CD1c-positive myeloid dendritic cell (primary cell): ENCODE measurements at regions not wholly inside any gene's neighbourhood (a gene's known extent, or its start where the extent isn't known, plus 50 kb on each side); places are given as distances from the start of the nearest gene placed in this dataset.

ENCODE experiments used
- DNase-seq: peaks from one replicate; pipeline ENCODE4 v3.0.0-alpha.2; 2016; ENCODE audit errors: extremely low spot score

DNA sequence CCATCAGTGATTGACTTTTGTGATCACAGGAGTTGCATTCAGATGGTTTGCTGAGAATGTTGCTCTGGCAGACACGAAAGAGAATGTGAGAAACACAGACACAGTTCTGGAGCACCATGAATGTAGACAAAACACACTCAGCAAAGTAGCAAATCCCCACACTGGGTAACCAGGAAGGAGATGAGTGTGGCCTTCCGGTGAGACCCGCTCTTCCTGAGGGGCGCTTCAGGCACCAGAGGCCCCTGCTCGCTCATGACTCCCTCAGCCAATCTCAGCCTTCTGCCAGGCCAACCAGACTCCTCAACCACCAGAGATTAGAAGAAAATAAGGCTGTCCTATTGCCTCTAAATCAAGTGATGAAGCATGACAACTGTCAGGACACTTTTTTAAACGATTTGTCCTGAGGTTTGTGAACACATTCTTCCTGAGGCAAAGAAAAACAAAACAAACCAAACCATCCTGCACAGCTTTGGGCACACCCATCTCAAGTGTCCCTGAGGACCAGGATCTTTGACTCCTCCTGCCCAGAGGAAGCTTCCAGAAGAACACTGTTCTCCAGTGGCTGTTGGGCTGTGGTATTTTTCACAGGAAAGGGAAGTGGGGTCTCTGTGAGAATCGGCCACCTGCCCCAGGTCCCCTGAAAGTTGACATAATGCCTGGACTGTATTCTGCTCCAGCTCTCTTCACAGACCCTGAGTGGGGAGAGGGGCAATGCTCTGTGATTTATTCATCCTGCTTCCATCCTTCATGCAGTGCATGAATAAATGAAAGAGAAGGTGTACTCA is 152.8 kb downstream of the BCL11A start:
- no peak for DNase-seq

DNA sequence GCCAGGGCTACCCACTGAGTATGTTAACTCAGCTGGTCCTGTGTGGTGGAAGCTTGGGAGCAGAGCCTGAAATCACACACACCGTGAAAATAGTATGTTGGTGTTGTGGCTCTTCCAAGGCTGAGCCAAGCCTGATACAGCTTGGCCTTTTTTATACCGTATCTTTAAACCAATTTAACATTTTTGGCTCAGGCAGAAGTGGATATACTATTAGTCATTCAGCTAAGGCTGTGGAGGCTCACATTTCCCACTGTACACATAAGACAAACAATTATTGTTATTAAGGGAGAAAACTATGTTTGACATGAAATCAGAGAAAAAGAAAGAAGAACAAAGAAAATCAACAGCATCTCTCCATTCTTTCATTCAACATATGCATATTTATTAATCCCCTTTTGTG is 159.0 kb downstream of the BCL11A start:
- DNase-seq, result no peak

DNA sequence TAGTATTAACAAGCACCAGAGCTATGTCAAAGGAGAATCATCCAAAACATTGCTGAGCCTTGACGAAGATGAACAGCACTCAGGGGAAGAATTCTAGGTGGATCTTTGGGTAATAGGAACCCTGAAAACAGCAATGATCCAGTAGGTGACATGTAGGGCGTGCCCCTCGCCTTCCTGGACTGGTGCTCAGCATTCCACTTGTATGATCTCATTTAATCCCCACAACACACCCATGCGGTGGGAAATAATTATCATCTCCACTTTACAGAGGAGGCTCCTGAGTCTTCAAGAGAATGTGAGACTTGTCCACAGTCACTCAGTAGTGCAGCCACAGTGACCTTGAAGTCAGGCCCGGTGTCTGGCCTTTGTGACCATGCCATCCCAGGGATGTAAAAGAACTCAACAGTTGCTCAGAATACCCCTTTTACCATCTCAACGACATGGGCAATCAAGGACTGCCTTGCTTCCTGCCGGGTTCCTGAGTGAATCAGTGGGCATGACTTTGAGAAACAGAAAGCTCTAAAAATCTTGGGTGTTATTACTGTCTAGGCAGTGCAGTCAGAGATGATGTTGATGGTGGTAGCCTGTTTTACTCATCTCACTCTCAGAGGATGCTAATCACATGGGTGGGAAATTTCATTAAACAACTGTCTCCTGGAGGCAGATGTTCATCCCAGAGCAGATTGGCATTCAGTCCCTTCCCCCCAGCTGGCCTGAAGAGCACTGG is 161.6 kb downstream of the BCL11A start:
- no peak for DNase-seq

DNA sequence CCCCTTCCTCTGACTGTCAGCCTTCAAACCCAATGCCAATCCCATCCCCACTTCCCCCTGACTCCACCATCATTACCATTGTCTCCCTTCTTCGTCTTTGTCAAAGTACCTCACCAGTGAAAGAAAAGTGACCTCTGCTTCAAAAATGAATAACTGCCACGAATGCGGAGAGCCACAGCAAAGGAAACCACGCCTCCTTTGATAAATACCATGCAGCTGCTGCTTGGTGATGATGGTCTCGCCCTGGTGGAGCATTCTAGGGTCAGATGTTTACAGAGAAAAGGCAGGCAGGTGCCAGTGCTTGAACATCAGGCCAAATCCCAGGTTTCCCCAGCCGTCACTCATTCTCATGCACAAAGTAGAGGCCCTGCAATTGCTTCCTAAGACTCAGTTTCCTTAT is 162.2 kb downstream of the BCL11A start:
- DNase-seq, result no peak

DNA sequence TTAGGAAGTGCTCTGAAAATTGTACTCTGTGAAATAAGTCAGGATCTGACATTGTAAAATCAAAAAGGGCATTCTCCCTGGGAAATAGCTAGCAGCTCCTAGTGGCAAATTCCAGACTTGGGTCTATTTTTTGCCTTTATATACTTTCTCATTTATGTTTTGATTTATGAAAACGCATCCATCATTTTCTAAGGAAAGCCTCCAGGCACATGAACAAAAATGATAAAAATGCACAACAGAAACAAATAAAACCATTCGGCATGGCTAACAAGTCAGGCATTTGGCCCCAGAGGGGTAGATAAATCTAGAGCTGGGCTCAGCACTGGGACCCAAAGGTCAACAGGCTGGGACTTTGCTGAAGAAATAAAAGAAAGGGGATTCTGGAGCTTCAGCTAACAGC is 167.0 kb downstream of the BCL11A start:
- DNase-seq, result no peak

DNA sequence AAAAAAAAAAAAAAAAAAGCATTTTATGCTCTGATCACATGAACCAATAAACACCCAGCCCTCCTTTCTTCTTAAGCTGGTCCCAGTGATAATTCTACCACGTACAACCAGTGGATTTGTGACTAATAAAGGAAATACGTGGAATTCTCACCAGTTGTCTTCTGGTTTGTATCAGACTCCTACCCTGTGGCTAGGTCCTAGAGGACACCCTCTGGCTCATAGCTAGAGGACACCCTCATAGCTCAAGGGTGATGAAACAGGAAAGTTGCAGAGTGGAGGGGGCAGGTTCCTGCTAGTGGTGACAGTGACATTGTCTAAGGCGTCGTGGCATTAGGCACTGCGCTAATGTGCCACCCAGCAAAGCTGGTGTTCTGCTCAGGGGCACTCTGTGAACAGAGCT is 167.8 kb downstream of the BCL11A start:
- DNase-seq, result peak; percentile 36

DNA sequence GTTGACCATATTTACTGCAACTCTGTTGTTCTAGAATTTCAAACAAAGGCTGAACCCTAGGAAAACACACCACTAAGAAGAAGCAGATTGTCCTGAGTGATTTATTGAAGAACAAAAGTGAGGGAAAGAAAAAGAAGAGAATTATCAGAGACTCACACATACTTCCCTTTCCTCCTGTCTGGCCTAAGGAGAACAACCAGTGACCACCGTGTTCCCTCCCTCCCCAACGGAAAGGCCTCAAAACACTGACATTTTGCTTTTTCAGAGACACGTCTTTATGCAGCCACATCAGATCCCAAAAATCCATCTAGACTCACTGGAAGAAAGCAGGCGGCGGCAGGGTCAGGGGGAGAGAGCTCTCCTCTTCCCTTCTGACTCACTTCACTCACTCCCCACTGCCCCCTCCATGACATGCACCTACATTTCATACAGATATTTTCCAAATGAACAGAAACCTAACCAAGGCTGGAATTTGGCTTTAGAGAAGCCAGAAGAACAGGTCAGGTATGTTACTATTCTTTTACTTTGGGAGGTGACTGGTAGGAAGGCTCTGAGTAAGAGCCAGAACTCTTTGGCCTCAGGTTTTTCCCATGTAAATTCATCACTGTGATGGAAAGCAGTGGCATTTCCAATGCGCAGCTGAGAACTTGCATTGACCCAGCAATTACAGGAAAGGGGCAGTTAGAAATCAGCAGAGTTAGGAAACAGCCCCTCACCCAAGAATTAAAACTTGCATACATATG is 169.9 kb downstream of the BCL11A start:
- DNase-seq, result no peak

DNA sequence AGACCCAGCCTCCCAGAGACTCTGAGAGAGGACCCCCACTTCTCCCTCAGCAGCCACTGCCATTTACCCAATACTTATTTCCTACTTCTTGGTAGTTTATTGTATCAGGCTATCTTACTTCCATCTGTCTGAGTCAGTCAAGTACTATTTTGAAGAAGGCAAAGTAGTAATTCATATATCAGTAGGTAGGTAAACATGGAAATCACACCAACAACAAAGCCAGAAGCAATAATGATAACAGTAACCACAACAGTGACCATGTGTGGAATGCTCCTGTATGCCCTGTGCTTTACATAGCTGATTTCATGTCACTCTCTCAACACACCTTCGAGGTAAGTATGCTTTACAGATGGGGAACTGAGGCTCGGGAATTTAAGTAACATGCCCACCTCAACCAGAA is 173.0 kb downstream of the BCL11A start:
- no peak for DNase-seq

DNA sequence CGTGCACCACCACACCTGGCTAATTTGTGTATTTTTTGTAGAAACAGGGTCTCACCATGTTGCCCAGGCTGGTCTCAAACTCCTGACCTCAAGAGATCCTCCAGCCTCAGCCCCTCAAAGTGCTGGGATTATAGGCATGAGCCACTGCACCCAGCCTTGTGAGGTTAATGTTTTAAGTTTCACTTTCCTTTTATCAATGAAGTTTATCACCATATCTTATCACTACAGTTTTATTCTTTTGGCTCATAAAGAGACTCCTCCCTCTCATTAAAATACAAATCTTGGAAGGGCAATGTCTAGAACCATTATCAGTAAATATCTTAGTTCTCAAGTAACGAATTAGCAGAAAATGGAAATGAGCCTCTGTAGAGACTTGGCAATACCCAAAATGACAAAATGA is 173.8 kb downstream of the BCL11A start:
- no peak for DNase-seq

DNA sequence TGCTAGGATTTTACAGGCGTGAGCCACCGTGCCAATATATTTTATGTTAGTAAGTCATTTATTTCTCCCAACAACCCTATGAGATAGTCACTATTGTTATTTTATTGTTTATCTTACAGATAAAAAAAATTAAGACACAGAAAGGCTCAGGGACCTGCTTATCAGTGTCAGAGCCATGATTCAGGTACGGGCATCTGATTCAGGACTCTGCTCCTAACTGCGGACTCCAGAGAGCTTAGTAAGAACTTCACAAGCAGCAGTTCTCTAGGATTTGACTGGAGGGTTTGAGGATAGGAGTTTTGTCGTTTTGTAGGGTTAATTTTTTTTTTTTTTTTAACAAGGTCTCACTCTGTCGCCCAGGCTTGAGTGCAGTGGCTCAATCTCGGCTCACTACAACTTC is 174.2 kb downstream of the BCL11A start:
- no peak for DNase-seq

DNA sequence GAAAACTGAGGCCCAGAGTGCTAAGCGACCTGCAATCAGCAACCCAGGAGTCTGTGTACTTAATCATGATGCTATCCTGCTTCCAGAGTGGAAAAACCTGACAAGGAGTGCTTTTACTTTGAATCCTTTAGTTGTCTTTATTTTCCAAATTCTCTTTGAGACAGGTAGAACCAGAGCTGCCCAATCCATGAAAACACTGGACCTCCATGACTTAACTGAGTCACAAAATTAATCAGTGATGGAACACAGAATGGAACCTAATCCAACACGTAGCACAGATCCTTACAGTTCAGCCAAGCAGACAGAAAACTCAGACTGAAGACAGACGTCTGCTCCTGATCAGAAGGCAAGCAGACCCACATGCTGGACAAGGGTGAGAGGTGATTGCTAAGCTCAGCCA is 175.6 kb downstream of the BCL11A start:
- no peak for DNase-seq

DNA sequence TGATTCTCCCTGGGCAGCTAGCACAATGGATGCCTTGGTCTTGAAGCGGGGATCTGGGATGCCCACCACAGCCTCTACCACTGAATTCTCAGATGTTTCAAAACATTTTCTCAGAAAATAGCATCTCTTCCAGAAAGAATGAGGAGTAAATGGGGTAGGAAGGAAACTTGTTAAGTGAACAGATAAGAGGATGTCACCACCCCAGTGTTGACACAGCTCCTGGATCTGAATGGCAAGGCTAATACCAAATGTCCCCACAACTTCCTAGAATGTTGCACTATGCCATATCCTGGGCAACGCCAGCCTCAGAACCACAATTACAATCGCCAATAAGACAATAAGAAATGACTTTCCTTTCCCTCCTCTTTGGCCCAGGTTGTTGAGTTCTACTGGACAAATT is 177.2 kb downstream of the BCL11A start:
- no peak for DNase-seq

DNA sequence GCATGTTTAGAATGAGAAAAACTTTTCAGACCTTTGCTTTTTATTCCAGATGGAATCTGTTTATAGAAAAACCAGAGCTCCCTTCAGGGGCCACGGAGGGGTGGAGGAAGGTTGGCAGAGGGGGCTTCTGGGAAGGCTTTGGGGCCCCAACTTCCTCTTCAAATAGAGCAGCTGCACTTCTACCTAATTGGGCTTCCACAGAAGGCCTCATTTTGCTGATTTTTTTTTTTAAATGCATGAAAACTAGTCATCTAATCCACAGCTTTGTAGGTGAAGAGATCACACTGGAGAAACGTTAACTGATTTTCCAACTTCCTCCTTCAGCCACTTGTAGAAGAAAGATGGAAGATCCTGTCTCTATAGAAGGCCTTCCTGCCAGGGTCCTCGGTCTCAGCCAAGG is 181.8 kb downstream of the BCL11A start:
- no peak for DNase-seq

DNA sequence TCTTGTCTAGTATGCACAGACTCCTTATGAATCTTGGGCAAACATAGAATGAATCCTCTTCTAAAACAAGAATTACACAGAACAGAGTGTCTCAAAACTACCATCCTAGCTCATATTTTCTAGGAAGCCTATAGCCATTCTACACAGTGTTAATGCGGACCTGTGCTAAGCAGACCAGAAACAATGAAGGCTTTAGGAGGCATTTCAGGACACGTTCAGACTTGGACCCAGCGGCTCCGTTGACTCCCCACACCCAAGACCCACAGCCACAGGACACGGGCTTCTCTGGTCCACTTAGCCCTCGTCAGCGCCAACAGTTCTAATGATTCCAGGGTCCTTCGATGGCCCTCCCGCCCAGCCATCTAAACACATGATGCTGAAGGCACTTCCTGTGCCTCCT is 182.2 kb downstream of the BCL11A start:
- DNase-seq, result no peak

DNA sequence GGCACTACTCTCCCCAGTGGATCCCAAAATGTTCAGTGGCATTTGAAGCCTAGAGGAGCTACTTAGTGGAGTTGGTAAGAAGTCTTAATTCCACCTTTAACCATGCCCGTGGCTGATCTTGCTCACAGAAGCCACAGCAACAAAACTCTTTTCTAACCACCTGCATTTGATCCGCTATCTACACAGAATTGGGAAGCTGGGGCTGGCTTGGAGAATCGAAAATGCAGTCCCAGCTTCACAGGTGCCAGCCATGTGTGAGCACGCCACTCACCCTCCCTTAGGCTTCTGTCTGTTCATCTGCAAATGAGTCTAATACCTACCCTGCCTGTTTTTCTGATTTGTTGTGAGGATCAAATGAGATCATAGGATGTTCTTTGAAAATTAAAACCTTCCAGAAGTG is 182.6 kb downstream of the BCL11A start:
- DNase-seq, result no peak

DNA sequence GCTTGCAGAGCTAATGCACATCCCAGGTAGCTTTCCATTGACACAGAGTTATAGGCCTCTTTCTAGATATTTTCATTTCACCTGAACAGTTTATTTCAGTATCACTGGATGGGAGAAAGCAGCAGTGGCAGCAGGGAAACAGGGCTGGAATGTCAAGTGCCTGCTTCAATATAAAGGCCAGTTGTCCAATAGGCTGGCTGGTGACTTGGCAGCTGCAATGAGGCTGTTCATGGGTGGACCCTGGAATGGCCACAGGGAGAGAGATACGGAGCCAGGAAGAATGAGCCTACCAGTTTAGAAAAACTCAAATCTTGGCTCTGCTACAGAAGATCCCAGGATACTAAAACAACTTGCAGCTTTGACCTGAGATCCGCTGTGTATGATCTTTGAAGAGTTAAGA is 185.0 kb downstream of the BCL11A start:
- DNase-seq, result no peak

DNA sequence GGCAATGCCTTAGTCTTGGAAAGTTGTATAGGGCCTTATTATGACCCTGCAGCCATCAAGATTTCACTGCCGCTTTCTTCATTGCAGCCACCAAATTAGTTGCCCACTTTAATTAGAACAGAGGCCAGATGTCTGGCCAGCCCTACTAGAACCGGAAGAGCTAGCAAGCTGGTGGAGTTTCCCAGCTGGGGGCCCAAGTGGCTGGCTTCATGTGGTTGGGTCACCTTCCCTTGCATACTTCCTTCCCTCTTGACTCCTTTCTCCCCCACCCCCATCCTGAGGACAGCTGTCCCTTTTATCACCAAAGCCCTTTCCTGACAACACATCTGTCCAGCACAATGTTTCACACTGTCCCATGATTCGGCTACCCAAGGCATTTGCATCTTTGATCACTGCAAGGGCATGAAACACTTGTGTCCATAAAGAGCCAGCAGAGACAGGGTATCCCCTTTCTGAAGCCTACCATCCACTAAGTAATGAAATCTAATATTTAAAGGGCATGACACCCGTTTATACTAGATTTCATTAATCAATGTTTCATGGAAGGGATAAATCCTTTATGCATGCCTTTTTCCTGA is 187.2 kb downstream of the BCL11A start:
- no peak for DNase-seq

DNA sequence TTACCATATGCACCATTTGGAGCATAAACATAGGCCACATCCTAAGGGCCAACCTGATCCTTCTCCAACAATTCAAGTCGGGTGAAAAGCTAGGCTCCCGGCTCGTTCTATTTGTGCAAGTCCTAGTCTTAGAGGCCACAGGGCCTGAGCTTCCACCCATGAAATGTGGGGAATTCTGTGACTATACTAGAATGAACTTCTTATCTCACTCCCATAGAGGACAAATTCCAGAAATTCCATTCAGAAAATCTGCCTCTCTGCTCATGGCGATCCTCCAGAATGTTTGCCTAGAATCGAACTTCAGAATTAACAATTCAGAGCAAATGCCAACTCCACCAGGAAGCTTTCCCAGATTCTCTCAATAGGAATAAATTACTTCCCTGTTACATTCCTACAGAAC is 187.9 kb downstream of the BCL11A start:
- no peak for DNase-seq

DNA sequence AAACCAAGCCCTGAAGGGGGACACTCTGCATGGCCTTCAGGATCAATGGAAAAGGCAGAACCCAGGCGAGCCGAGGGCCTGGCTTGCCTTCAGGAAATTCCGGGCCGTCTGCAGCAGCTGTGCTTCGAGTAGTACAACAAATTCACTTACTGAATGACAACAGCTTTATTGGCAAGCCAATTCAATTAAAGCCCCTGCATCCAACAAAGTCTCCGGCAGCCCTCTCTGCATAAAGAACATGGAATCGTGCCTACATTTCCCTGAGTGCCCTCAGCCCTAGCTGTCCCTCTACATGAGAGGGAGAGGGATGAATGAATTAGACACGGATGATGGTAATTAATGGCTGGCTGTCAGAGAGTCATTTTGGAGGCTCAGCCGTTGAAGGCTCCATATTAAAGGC is 189.0 kb downstream of the BCL11A start:
- DNase-seq, result no peak

DNA sequence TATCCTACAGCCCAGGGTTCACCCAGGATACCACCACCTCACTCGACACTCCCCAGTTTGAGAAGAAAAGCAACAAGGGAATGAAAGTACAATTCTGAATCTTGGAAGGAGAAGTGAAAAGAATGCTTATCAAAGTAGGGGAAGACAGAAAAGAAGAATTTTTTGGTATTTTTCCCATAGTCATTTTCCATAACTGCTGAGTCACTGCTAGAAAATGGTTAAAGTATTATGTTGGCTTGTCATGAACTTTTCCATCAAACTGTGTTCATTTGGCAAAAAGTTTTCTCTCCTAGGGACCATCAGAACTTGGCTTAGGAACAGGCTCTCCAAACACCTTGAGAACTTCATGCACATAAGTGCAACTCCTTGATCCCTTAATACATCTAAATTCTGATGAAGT is 192.0 kb downstream of the BCL11A start:
- DNase-seq, result no peak

DNA sequence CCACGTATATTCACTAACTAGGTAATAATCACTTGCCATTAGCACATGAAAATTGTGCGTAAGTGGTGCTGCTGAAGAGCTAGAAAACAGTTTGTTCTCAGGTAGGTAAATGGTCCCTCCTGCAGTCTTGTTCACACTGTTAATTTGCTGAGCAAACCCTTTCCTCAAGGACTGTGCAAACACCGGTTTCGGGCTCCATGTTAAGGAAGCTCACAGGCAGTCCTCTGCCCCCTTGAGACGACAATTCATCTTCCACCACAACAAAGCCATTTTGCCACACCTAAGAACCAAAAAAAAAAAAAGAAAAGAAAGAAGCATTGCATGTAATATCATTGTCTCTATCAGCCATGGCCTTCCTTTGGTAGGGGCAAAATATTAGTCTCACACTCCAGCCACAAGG is 193.9 kb downstream of the BCL11A start:
- DNase-seq, result no peak

DNA sequence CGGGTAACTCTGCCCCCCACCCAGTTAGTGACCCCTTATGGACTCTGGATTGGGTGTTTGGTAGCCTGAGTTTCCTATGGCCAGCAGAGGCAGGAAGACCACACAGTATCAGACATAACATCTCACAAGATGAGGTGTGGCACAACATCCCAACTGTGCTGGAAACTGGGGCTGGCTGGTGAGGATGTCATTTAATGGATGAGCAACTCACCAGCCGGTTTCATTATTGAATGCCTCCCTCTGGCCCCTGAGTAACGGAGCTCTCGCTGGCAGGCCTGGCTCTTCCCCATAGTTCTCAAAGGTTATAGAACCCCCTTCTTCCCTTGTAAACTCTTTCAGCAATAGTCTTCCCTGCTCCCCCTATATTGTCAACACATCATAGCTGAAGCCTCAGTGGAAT is 195.0 kb downstream of the BCL11A start:
- no peak for DNase-seq

DNA sequence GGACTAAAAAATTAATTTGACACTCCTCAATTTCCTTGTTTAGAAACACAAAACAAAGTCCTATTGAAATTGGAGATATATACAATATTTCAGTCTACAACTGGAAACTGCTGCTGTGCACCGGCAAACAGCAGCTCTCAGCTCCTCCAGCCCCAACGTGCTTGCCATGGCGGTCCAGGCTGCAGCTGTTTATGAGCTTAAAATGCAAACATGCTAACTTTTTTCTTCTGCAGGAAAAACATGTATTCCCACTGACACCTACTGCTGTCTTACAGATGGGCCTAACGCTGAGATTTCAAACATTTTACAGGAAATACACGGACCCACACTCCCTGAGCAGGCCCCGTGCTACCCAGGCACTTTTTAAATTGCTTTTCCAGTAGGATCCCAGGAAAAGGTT is 195.5 kb downstream of the BCL11A start:
- DNase-seq, result no peak
